HepG2 (cell line): ENCODE measurements at regions not wholly inside any gene's neighbourhood (a gene's known extent, or its start where the extent isn't known, plus 50 kb on each side); places are given as distances from the start of the nearest gene placed in this dataset.

Experiments used
- EZH2 ChIP-seq: conservative IDR thresholded peaks from 2 replicates; pipeline ENCODE4 v1.6.1; 2012; ENCODE audit warnings: mild to moderate bottlenecking, low read depth, low read length, moderate library complexity
- MED8 ChIP-seq: sonication (generic); formaldehyde crosslinking; IDR thresholded peaks from 2 replicates; pipeline ENCODE4 v1.8.1; 2023; ENCODE audit warnings: mild to moderate bottlenecking, missing genetic modification reagents; ENCODE audit not compliant: insufficient replicate concordance
- SP5 ChIP-seq: IDR thresholded peaks from 2 replicates; pipeline ENCODE4 v1.6.1; 2016; ENCODE audit warnings: low read depth, borderline replicate concordance
- ZNF292 ChIP-seq: sonication (generic); formaldehyde crosslinking; IDR thresholded peaks from 2 replicates; pipeline ENCODE4 v1.8.1; 2022; ENCODE audit warnings: mild to moderate bottlenecking, low read depth, missing genetic modification reagents, borderline replicate concordance
- ZNF331 ChIP-seq: sonication (generic); formaldehyde crosslinking; IDR thresholded peaks from 2 replicates; pipeline ENCODE4 v1.4.0; 2020; ENCODE audit warnings: missing genetic modification reagents
- TF ChIP-seq, protein P1 (sequence below): sonication (generic); formaldehyde crosslinking; IDR thresholded peaks from 2 replicates; pipeline ENCODE4 v1.9.0; 2021; ENCODE audit warnings: missing genetic modification reagents, borderline replicate concordance

DNA sequence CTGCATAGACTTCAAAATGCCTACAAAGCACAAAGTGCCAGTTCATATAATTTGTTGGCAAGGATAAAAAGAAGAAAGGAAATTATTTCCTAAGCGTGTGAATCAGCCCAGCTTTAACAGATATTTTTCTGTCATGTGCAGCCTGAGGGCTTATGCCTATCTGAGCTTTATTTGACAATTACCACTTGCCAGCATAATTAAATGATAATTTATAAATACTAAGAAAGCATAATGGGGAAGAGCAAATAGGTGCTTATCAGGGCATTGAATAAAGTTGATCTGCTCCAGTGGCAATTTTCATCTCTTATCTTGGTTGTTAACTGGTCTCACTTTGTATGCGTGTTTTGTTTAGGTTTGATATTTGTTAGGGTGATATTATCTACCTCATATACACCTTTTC lies 313.4 kb upstream of the DNAJC19 start:
- TF ChIP-seq, protein P1, sequence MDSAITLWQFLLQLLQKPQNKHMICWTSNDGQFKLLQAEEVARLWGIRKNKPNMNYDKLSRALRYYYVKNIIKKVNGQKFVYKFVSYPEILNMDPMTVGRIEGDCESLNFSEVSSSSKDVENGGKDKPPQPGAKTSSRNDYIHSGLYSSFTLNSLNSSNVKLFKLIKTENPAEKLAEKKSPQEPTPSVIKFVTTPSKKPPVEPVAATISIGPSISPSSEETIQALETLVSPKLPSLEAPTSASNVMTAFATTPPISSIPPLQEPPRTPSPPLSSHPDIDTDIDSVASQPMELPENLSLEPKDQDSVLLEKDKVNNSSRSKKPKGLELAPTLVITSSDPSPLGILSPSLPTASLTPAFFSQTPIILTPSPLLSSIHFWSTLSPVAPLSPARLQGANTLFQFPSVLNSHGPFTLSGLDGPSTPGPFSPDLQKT (CRISPR knock-in tag) = no peak
- no peak for TF ChIP-seq MED8 (CRISPR knock-in tag)
- TF ChIP-seq ZNF331 (CRISPR knock-in tag) = no peak
- TF ChIP-seq EZH2 = no peak
- no peak for TF ChIP-seq ZNF292 (CRISPR knock-in tag)
- TF ChIP-seq SP5 (CRISPR knock-in tag) = no peak
